ENCODE measurements at regions not wholly inside any gene's neighbourhood (a gene's known extent, or its start where the extent isn't known, plus 50 kb on each side); places are given as distances from the start of the nearest gene placed in this dataset.

DNA sequence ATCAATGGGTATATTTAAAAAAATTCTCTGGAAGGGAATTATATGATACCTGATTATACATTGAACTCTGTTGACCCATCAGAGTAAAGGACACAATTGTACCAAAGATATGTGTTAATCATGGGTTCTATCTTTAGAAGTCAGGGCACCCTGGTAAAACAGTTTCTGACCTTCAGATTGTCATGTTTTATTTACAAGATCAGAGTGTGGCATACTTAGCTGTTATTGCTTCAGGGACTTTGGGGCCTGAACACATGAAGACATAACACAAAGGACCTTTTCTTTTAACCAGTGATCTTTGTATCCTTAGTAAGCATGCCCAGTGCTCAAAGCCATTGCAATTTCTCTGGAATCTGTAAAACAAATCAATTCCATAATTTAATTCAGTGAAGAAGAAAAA, 204.8 kb upstream of the RPS6KA3 start:
- H3K4me1 ChIP-seq (ENCODE audit: control insufficient read depth, insufficient read depth, low read length), result no peaks in the 10 kb centered on the region
- H3K4me3 Mint-ChIP-seq, result no peak overlapping the region
- DNase-seq, result no peak
- H3K27me3 ChIP-seq (ENCODE audit: control insufficient read depth, insufficient read depth, low read length, poor library complexity, severe bottlenecking), result no peaks in the 10 kb centered on the region
- H3K9ac ChIP-seq (ENCODE audit: extremely low read depth, low read length, poor library complexity, severe bottlenecking), result no peak overlapping the region
- no peaks in the 10 kb centered on the region for H3K36me3 Mint-ChIP-seq (ENCODE audit: low read depth)
- H3K4me1 Mint-ChIP-seq, result no peaks in the 10 kb centered on the region
- no peak overlapping the region for H3K27ac Mint-ChIP-seq
- no peak overlapping the region for H3K27ac ChIP-seq (ENCODE audit: low read depth, low read length)
- TF ChIP-seq, protein P1, sequence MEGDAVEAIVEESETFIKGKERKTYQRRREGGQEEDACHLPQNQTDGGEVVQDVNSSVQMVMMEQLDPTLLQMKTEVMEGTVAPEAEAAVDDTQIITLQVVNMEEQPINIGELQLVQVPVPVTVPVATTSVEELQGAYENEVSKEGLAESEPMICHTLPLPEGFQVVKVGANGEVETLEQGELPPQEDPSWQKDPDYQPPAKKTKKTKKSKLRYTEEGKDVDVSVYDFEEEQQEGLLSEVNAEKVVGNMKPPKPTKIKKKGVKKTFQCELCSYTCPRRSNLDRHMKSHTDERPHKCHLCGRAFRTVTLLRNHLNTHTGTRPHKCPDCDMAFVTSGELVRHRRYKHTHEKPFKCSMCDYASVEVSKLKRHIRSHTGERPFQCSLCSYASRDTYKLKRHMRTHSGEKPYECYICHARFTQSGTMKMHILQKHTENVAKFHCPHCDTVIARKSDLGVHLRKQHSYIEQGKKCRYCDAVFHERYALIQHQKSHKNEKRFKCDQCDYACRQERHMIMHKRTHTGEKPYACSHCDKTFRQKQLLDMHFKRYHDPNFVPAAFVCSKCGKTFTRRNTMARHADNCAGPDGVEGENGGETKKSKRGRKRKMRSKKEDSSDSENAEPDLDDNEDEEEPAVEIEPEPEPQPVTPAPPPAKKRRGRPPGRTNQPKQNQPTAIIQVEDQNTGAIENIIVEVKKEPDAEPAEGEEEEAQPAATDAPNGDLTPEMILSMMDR (conservative IDR thresholded peaks at IDR 0.05), result no peak
- H3K36me3 ChIP-seq (ENCODE audit: control insufficient read depth, insufficient read depth, low read length), result no peaks in the 10 kb centered on the region
- H3K9me3 ChIP-seq (ENCODE audit: control insufficient read depth, low read length), result no peaks in the 10 kb centered on the region
- no peaks in the 10 kb centered on the region for H3K27me3 Mint-ChIP-seq (ENCODE audit: insufficient read depth)
- no peak overlapping the region for H3K4me3 ChIP-seq (ENCODE audit: low read length)
- peaks cover 24% of the 10 kb centered on the region for H3K9me3 Mint-ChIP-seq

DNA sequence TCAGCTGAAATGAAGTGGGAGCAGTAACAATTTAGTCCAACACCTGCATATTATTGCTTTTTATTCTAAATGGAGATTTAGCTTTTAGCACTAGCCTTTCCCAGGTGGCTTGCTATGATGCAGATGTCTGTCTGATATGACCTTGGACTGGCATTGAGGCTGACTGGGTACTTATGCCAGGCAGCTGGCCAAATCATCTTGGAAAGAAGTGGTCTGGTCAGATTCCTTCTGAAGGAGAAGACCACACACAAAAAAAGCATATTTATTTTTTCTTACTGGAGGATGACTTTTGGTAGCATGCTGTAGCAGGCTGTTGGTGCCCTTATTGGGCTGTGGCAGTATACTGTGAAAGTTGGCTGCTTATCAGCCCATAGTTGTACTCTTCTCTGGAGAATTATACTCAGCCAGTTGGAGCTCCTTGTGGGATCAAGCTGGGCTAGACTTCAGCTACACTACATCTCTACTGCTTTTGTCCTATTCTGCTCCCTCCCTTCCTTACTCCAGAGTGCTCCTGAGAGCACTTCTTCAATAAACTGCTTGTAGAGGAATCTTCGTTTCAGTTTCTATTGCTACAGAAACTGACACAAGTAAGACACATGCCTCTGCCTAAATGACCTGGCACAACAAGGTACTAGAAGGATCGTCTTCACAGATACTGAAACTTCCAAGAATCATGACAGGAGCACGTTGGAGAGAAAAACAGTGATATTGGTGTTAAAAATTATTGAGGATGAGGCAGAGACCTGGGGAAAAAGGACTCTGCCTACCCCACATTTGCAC, 196.8 kb upstream of the RPS6KA3 start:
- H3K9ac ChIP-seq (ENCODE audit: extremely low read depth, low read length, poor library complexity, severe bottlenecking), result no peak overlapping the region
- peaks cover 1% of the 10 kb centered on the region for H3K27me3 Mint-ChIP-seq (ENCODE audit: insufficient read depth)
- WGBS, 2 experiments (ENCODE audit: insufficient coverage in 1 of 2, insufficient read length in 1 of 2), result 92% methylated on average over 3 of the region's 3 CpGs; no CpG with 5 or more reads in 1 of the 2 experiments
- TF ChIP-seq, protein P1 (conservative IDR thresholded peaks at IDR 0.05), result no peak
- DNase-seq, result no peak
- no peak overlapping the region for H3K4me3 ChIP-seq (ENCODE audit: low read length)
- no peaks in the 10 kb centered on the region for H3K27me3 ChIP-seq (ENCODE audit: control insufficient read depth, insufficient read depth, low read length, poor library complexity, severe bottlenecking)
- no peak overlapping the region for H3K27ac ChIP-seq (ENCODE audit: low read depth, low read length)
- no peaks in the 10 kb centered on the region for H3K36me3 ChIP-seq (ENCODE audit: control insufficient read depth, insufficient read depth, low read length)
- no peaks in the 10 kb centered on the region for H3K9me3 ChIP-seq (ENCODE audit: control insufficient read depth, low read length)
- peaks cover 32% of the 10 kb centered on the region for H3K9me3 Mint-ChIP-seq
- no peak overlapping the region for H3K4me3 Mint-ChIP-seq
- H3K36me3 Mint-ChIP-seq (ENCODE audit: low read depth), result no peaks in the 10 kb centered on the region
- no peak overlapping the region for H3K27ac Mint-ChIP-seq
- no peaks in the 10 kb centered on the region for H3K4me1 ChIP-seq (ENCODE audit: control insufficient read depth, insufficient read depth, low read length)
- H3K4me1 Mint-ChIP-seq, result no peaks in the 10 kb centered on the region

DNA sequence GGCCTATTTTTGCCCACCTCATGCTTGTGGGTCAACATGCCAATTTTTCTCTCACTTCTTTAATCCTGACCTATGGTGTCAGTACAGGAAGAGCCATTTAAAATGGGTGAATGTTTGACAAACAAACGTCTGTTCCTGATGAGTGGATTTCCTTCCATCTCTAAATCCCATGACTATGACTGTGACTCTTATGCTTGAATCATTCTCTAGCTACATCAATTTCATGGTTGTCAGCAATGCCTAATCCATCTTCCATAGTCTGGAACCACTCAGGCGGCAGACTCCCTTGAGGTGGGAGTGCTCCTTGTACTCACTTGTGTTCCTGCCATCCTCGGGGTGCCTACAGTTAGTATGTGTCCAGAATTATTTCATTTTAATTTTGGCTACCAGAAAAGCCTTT, 194.9 kb upstream of the RPS6KA3 start:
- WGBS, 2 experiments (ENCODE audit: insufficient coverage in 1 of 2, insufficient read length in 1 of 2), result 40 to 84% methylated on average over 1 to 2 of the region's 3 CpGs
- Histone ChIP-seq H3K9me3 (ENCODE audit: control insufficient read depth, low read length) (peaks cover 1% of the 10 kb centered on the region), H3K36me3 (ENCODE audit: control insufficient read depth, insufficient read depth, low read length) (no peaks in the 10 kb centered on the region), H3K27ac (ENCODE audit: low read depth, low read length) (no peak overlapping the region), H3K4me1 (ENCODE audit: control insufficient read depth, insufficient read depth, low read length) (no peaks in the 10 kb centered on the region), H3K9ac (ENCODE audit: extremely low read depth, low read length, poor library complexity, severe bottlenecking) (no peak overlapping the region), H3K4me3 (ENCODE audit: low read length) (no peak overlapping the region), H3K27me3 (ENCODE audit: control insufficient read depth, insufficient read depth, low read length, poor library complexity, severe bottlenecking) (no peaks in the 10 kb centered on the region)
- Mint-ChIP-seq H3K4me3 (no peak overlapping the region), H3K27me3 (ENCODE audit: insufficient read depth) (peaks cover 1% of the 10 kb centered on the region), H3K9me3 (peaks cover 34% of the 10 kb centered on the region), H3K4me1 (no peaks in the 10 kb centered on the region), H3K36me3 (ENCODE audit: low read depth) (no peaks in the 10 kb centered on the region), H3K27ac (no peak overlapping the region)
- TF ChIP-seq, protein P1 (conservative IDR thresholded peaks at IDR 0.05), result no peak
- DNase-seq, result no peak
